HG02870 (cell line): ENCODE measurements at regions not wholly inside any gene's neighbourhood (a gene's known extent, or its start where the extent isn't known, plus 50 kb on each side); places are given as distances from the start of the nearest gene placed in this dataset.

ENCODE experiments used
- ATAC-seq: cut with Tn5 transposase; IDR thresholded peaks from one replicate; pipeline ENCODE4 v1.9.1; 2021; ENCODE audit warnings: mild to moderate bottlenecking, moderate library complexity; ENCODE audit not compliant: unreplicated experiment

- no peak for ATAC-seq
These were observed 115.5 kb upstream of the ACTBL2 start for GRCh38 chr5:57598097-57598496.

- no peak for ATAC-seq
These were observed 112.9 kb upstream of the ACTBL2 start for GRCh38 chr5:57595523-57595991.

GRCh38 chr5:57594436-57594835, 111.8 kb upstream of the ACTBL2 start:
- ATAC-seq: no peak

- no peak for ATAC-seq
These were observed 109.6 kb upstream of the ACTBL2 start for GRCh38 chr5:57592236-57592635.

- no peak for ATAC-seq
These were observed 104.0 kb upstream of the ACTBL2 start for GRCh38 chr5:57586649-57587048.

GRCh38 chr5:57582578-57583070, 100.0 kb upstream of the ACTBL2 start:
- no peak for ATAC-seq

- ATAC-seq: no peak
These were observed 99.2 kb upstream of the ACTBL2 start for GRCh38 chr5:57581772-57582171.

- no peak for ATAC-seq
These were observed 98.6 kb upstream of the ACTBL2 start for GRCh38 chr5:57581222-57581621.

GRCh38 chr5:57577432-57578175, 95.0 kb upstream of the ACTBL2 start:
- no peak for ATAC-seq

GRCh38 chr5:57576317-57576716, 93.7 kb upstream of the ACTBL2 start:
- no peak for ATAC-seq

GRCh38 chr5:57575839-57576238, 93.2 kb upstream of the ACTBL2 start:
- ATAC-seq: no peak

GRCh38 chr5:57572461-57572860, 89.8 kb upstream of the ACTBL2 start:
- no peak for ATAC-seq

GRCh38 chr5:57569601-57570000, 87.0 kb upstream of the ACTBL2 start:
- no peak for ATAC-seq

GRCh38 chr5:57568136-57568535, 85.5 kb upstream of the ACTBL2 start:
- no peak for ATAC-seq

- peak; percentile 47 for ATAC-seq
These were observed 84.3 kb upstream of the ACTBL2 start for GRCh38 chr5:57566914-57567313.

- no peak for ATAC-seq
These were observed 78.7 kb upstream of the ACTBL2 start for GRCh38 chr5:57561231-57561842.

- no peak for ATAC-seq
These were observed 76.6 kb upstream of the ACTBL2 start for GRCh38 chr5:57559110-57559635.

GRCh38 chr5:57552033-57552432, 69.4 kb upstream of the ACTBL2 start:
- ATAC-seq: no peak

- no peak for ATAC-seq
These were observed 68.6 kb upstream of the ACTBL2 start for GRCh38 chr5:57551251-57551650.

GRCh38 chr5:57550132-57550531, 67.5 kb upstream of the ACTBL2 start:
- ATAC-seq: no peak

- ATAC-seq: no peak
These were observed 67.0 kb upstream of the ACTBL2 start for GRCh38 chr5:57549566-57549965.

GRCh38 chr5:57540823-57541222, 58.2 kb upstream of the ACTBL2 start:
- no peak for ATAC-seq
